Keratinocyte (primary cell): ENCODE measurements at regions not wholly inside any gene's neighbourhood (a gene's known extent, or its start where the extent isn't known, plus 50 kb on each side); places are given as distances from the start of the nearest gene placed in this dataset.

Experiments used
- DNase-seq: peaks from one replicate; pipeline ENCODE4 v3.0.0-alpha.2; 2011; ENCODE audit warnings: low read depth, missing footprints, low spot score
- FAIRE-seq: peaks from 2 replicates; lab custom pipeline; 2011; peaks lifted over from hg19 to GRCh38; lab: Jason Lieb, UNC
- H2AFZ ChIP-seq: 2 replicates; pipeline ENCODE4 v1.6.0; 2012; ENCODE audit warnings: low read length, control low read depth, inconsistent platforms; ENCODE audit not compliant: control insufficient read depth
- H3K27ac ChIP-seq: 2 replicates; pipeline ENCODE4 v1.5.1; 2011; ENCODE audit warnings: low read length; ENCODE audit not compliant: control insufficient read depth, insufficient read depth
- H3K27me3 ChIP-seq: 3 replicates; pipeline ENCODE4 v1.6.0; 2011; ENCODE audit warnings: low read length; ENCODE audit not compliant: control insufficient read depth, insufficient read depth; ENCODE audit errors: extremely low read depth
- H3K36me3 ChIP-seq, 2 experiments: 2 replicates in 1 of 2; 3 replicates in 1 of 2; pipeline ENCODE4 v1.5.1; 2011; ENCODE audit warnings: low read length in 2 of 2, mild to moderate bottlenecking in 1 of 2; ENCODE audit not compliant: control insufficient read depth in 2 of 2, insufficient read depth in 2 of 2; ENCODE audit errors: extremely low read depth in 1 of 2
- H3K4me1 ChIP-seq: 3 replicates; pipeline ENCODE4 v1.5.1; 2011; ENCODE audit warnings: low read length; ENCODE audit not compliant: control insufficient read depth, insufficient read depth; ENCODE audit errors: extremely low read depth
- H3K4me2 ChIP-seq: 3 replicates; pipeline ENCODE4 v1.6.0; 2011; ENCODE audit warnings: low read depth, low read length; ENCODE audit not compliant: control insufficient read depth, insufficient read depth; ENCODE audit errors: extremely low read depth
- H3K4me3 ChIP-seq, 3 experiments: fragments of 200-600 bp in 1 of 3; sonication (generic) in 1 of 3; 2 replicates in 2 of 3; 3 replicates in 1 of 3; pipeline ENCODE4 v1.5.1; 2011 to 2016; ENCODE audit warnings: low read length in 3 of 3, mild to moderate bottlenecking in 3 of 3, control low read depth in 2 of 3, inconsistent platforms in 1 of 3, low read depth in 1 of 3, mixed read lengths in 1 of 3, mixed run types in 1 of 3, moderate library complexity in 1 of 3; ENCODE audit not compliant: control insufficient read depth in 2 of 3, insufficient read depth in 2 of 3; ENCODE audit errors: extremely low read depth in 1 of 3
- H3K79me2 ChIP-seq: 2 replicates; pipeline ENCODE4 v1.6.0; 2012; ENCODE audit warnings: low read length; ENCODE audit not compliant: control insufficient read depth, insufficient read depth
- H3K9ac ChIP-seq: 3 replicates; pipeline ENCODE4 v1.6.0; 2011; ENCODE audit warnings: low read length; ENCODE audit not compliant: control insufficient read depth, insufficient read depth; ENCODE audit errors: extremely low read depth
- H3K9me1 ChIP-seq: 3 replicates; pipeline ENCODE4 v1.6.0; 2011; ENCODE audit warnings: low read length; ENCODE audit not compliant: control insufficient read depth, insufficient read depth; ENCODE audit errors: extremely low read depth
- H3K9me3 ChIP-seq: 2 replicates; pipeline ENCODE4 v1.5.1; 2012; ENCODE audit warnings: low read depth, low read length; ENCODE audit not compliant: control insufficient read depth
- H4K20me1 ChIP-seq: 3 replicates; pipeline ENCODE4 v1.6.0; 2011; ENCODE audit warnings: low read length; ENCODE audit not compliant: control insufficient read depth, insufficient read depth; ENCODE audit errors: extremely low read depth
- CTCF ChIP-seq, 3 experiments: IDR thresholded peaks in 1 of 3; conservative IDR thresholded peaks in 1 of 3; optimal IDR thresholded peaks in 1 of 3; 2 replicates in 2 of 3; 3 replicates in 1 of 3; pipeline versions ENCODE3 to v1.5.1; 2011; ENCODE audit warnings: low read length in 3 of 3, mild to moderate bottlenecking in 3 of 3, moderate library complexity in 2 of 3, control low read depth in 1 of 3, inconsistent platforms in 1 of 3; ENCODE audit not compliant: insufficient read depth in 2 of 3; ENCODE audit errors: extremely low read depth in 1 of 3
- EZH2 ChIP-seq: IDR thresholded peaks from one replicate; pipeline ENCODE4 v1.6.1; 2012; ENCODE audit warnings: inconsistent platforms, mild to moderate bottlenecking, low read length, moderate library complexity
- dilution Hi-C: fragments of 300-500 bp; cut with MboI; formaldehyde crosslinking; loops from one replicate; pipeline ENCODE4 v1.7.0; 2020; ENCODE audit warnings: low sequenced_read_pairs; ENCODE audit not compliant: extremely low pct_ligation_motif_present

- DNase-seq (no peak), FAIRE-seq (no peak)
- no peak overlapping the region for H3K4me2 ChIP-seq
- H3K4me3 ChIP-seq, result no peak overlapping the region
- no peak overlapping the region for H3K27ac ChIP-seq
- no peaks in the 10 kb centered on the region for H3K36me3 ChIP-seq
- H3K79me2 ChIP-seq, result no peaks in the 10 kb centered on the region
- dilution Hi-C loops, result no loop called here
- no peak for TF ChIP-seq EZH2
- TF ChIP-seq CTCF (optimal IDR thresholded peaks at IDR 0.05 in 1 of 3, IDR thresholded peaks at IDR 0.05 in 1 of 3, conservative IDR thresholded peaks at IDR 0.05 in 1 of 3; ENCODE audit: extremely low read depth in 1 of 3, insufficient read depth in 2 of 3, low read length in 3 of 3), result no peak
- H3K27me3 ChIP-seq, result peaks cover 6% of the 10 kb centered on the region
- no peaks in the 10 kb centered on the region for H3K9me3 ChIP-seq
- H4K20me1 ChIP-seq, result no peaks in the 10 kb centered on the region
- H3K9ac ChIP-seq, result no peak overlapping the region
- H3K4me1 ChIP-seq, result no peaks in the 10 kb centered on the region
- no peak overlapping the region for H2AFZ ChIP-seq
- H3K9me1 ChIP-seq, result no peaks in the 10 kb centered on the region
Observed at GRCh38 chr2:71976685-71977084, 171.0 kb downstream of the CYP26B1 start.

GRCh38 chr2:71974846-71975245 lies 172.8 kb downstream of the CYP26B1 start:
- no peaks in the 10 kb centered on the region for H3K36me3 ChIP-seq
- no peaks in the 10 kb centered on the region for H3K79me2 ChIP-seq
- H3K27me3 ChIP-seq, result peaks cover 6% of the 10 kb centered on the region
- H3K9me1 ChIP-seq, result no peaks in the 10 kb centered on the region
- H3K4me3 ChIP-seq, result no peak overlapping the region
- dilution Hi-C loops, result no loop called here
- H3K27ac ChIP-seq, result no peak overlapping the region
- TF ChIP-seq CTCF (optimal IDR thresholded peaks at IDR 0.05 in 1 of 3, IDR thresholded peaks at IDR 0.05 in 1 of 3, conservative IDR thresholded peaks at IDR 0.05 in 1 of 3; ENCODE audit: extremely low read depth in 1 of 3, insufficient read depth in 2 of 3, low read length in 3 of 3) (no peak), EZH2 (no peak)
- FAIRE-seq (no peak), DNase-seq (no peak)
- H3K9ac ChIP-seq, result no peak overlapping the region
- H4K20me1 ChIP-seq, result no peaks in the 10 kb centered on the region
- H3K4me1 ChIP-seq, result no peaks in the 10 kb centered on the region
- no peaks in the 10 kb centered on the region for H3K9me3 ChIP-seq
- H2AFZ ChIP-seq, result no peak overlapping the region
- no peak overlapping the region for H3K4me2 ChIP-seq
